GM12878 (cell line): ENCODE measurements at regions not wholly inside any gene's neighbourhood (a gene's known extent, or its start where the extent isn't known, plus 50 kb on each side); places are given as distances from the start of the nearest gene placed in this dataset.

Experiments
- ATAC-seq: fragments of 200-7000 bp; cut with Tn5 transposase; 3 replicates; pipeline ENCODE4 v1.9.1; 2020; ENCODE audit warnings: mild to moderate bottlenecking, moderate library complexity
- BruUV-seq: library from RNA; stranded (reverse); fragments of 400-500 nt; replicated peaks from 2 replicates; lab custom pipeline; 2021; lab: Mats Ljungman, UMichigan
- CTCF ChIA-PET: fragments of 300-600 bp; sonication (Branson Sonifier 250); formaldehyde crosslinking; extraction: SDS; loops from one replicate; lab custom pipeline; 2021; ENCODE audit warnings: inconsistent platforms; lab: Yijun Ruan, JAX
- POLR2A ChIA-PET: fragments of 350-600 bp; formaldehyde crosslinking; extraction: SDS; loops from one replicate; lab custom pipeline; 2021; ENCODE audit warnings: inconsistent platforms; lab: Charles Lee
- RAD21 ChIA-PET: fragments of 300-600 bp; sonication (Branson Sonifier 250); formaldehyde crosslinking; loops from one replicate; lab custom pipeline; 2023; ENCODE audit warnings: antibody characterized with exemption; ENCODE audit not compliant: unreplicated experiment; lab: Charles Lee
- SMC1A ChIA-PET: fragments of 300-600 bp; sonication (Branson Sonifier 250); formaldehyde crosslinking; loops from one replicate; lab custom pipeline; 2023; ENCODE audit not compliant: unreplicated experiment, uncharacterized antibody; lab: Charles Lee
- DNase-seq: peaks from one replicate; pipeline ENCODE4 v3.0.0-alpha.2; 2011; ENCODE audit warnings: low read depth, low spot score
- FAIRE-seq: peaks from 3 replicates; lab custom pipeline; 2011; peaks lifted over from hg19 to GRCh38; lab: Jason Lieb, UNC
- H2AFZ ChIP-seq: 2 replicates; pipeline ENCODE4 v1.6.0; 2011; ENCODE audit warnings: low read depth, low read length, control low read depth; ENCODE audit not compliant: control insufficient read depth
- H3K27ac ChIP-seq: 2 replicates; pipeline ENCODE4 v1.5.1; 2011; ENCODE audit warnings: control low read depth; ENCODE audit not compliant: control insufficient read depth, insufficient read depth
- H3K27me3 ChIP-seq, 2 experiments: replicated peaks in 1 of 2; 2 replicates each; pipeline versions ENCODE4 v1.6.0 to v1.6.1; 2011; ENCODE audit warnings: low read length in 1 of 2; ENCODE audit not compliant: control insufficient read depth in 2 of 2, insufficient read depth in 2 of 2
- H3K36me3 ChIP-seq, 2 experiments: 2 replicates each; pipeline ENCODE4 v1.5.1; 2011; ENCODE audit warnings: low read length in 1 of 2; ENCODE audit not compliant: control insufficient read depth in 2 of 2, insufficient read depth in 2 of 2
- H3K4me1 ChIP-seq: 2 replicates; pipeline ENCODE4 v1.6.1; 2011; ENCODE audit warnings: mild to moderate bottlenecking, low read length, moderate library complexity, mixed read lengths; ENCODE audit not compliant: control insufficient read depth, insufficient read depth
- H3K4me2 ChIP-seq: 2 replicates; pipeline ENCODE4 v1.6.0; 2011; ENCODE audit warnings: control low read depth; ENCODE audit not compliant: control insufficient read depth, insufficient read depth
- H3K4me3 ChIP-seq: fragments of 200-600 bp; sonication (generic); 2 replicates; pipeline ENCODE4 v1.5.1; 2016
- H3K79me2 ChIP-seq: 2 replicates; pipeline ENCODE4 v1.6.0; 2011; ENCODE audit warnings: low read length; ENCODE audit not compliant: control insufficient read depth, insufficient read depth
- H3K9ac ChIP-seq: 2 replicates; pipeline ENCODE4 v1.8.0; 2011; ENCODE audit warnings: low read length, control low read depth, mixed read lengths; ENCODE audit not compliant: control insufficient read depth, insufficient read depth
- H3K9me3 ChIP-seq: replicated peaks from 3 replicates; pipeline ENCODE4 v1.5.1; 2011; ENCODE audit warnings: mild to moderate bottlenecking, low read length; ENCODE audit not compliant: control insufficient read depth, insufficient read depth
- H4K20me1 ChIP-seq: 2 replicates; pipeline ENCODE4 v1.6.0; 2011; ENCODE audit not compliant: control insufficient read depth, insufficient read depth
- BACH1 ChIP-seq: fragments of 450-650 bp; IDR thresholded peaks from 2 replicates; pipeline ENCODE4 v1.6.1; 2017; ENCODE audit warnings: mild to moderate bottlenecking, borderline replicate concordance
- KAT2A ChIP-seq: conservative IDR thresholded peaks from 2 replicates; pipeline ENCODE4 v1.6.1; 2011; ENCODE audit warnings: low read depth, low read length; ENCODE audit not compliant: control insufficient read depth
- MEF2A ChIP-seq: IDR thresholded peaks from 2 replicates; pipeline ENCODE4 v1.6.1; 2011; ENCODE audit warnings: low read depth, mild to moderate bottlenecking, low read length, moderate library complexity; ENCODE audit not compliant: insufficient read depth
- PKNOX1 ChIP-seq: fragments of 450-650 bp; IDR thresholded peaks from 2 replicates; pipeline ENCODE4 v1.6.1; 2016; ENCODE audit warnings: mild to moderate bottlenecking
- RAD21 ChIP-seq: IDR thresholded peaks from 2 replicates; pipeline ENCODE4 v1.6.1; 2011; ENCODE audit warnings: mild to moderate bottlenecking, low read depth, low read length, moderate library complexity; ENCODE audit not compliant: insufficient read depth
- RELA ChIP-seq: fragments of 450-650 bp; IDR thresholded peaks from 2 replicates; pipeline ENCODE4 v1.8.0; 2014; ENCODE audit warnings: borderline replicate concordance; ENCODE audit not compliant: partially characterized antibody
- SREBF1 ChIP-seq: IDR thresholded peaks from 2 replicates; pipeline ENCODE4 v1.6.1; 2012; ENCODE audit warnings: mild to moderate bottlenecking, low read length
- ZBED1 ChIP-seq: IDR thresholded peaks from 2 replicates; pipeline ENCODE4 v1.6.1; 2016; ENCODE audit warnings: borderline replicate concordance
- WGBS: methylation state at CpG from one replicate; pipeline ENCODE4 v1.1.6; 2016; ENCODE audit warnings: low lambda C conversion rate; ENCODE audit not compliant: insufficient replicate concordance, insufficient coverage; ENCODE audit errors: missing lambda C conversion rate; 5-methylcytosine and 5-hydroxymethylcytosine counted together
- in situ Hi-C: fragments of 300-500 bp; cut with MboI; formaldehyde crosslinking; loops from 9 replicates; pipeline ENCODE4 v1.14.3; 2018; ENCODE audit warnings: mixed read lengths
- intact Hi-C: fragments of 100-400 bp; cut with micrococcal nuclease; formaldehyde crosslinking; loops from one replicate; pipeline ENCODE4 v1.14.2; 2022; ENCODE audit not compliant: unreplicated experiment
- TF ChIP-seq, protein P1 (sequence below): IDR thresholded peaks from 2 replicates; pipeline ENCODE4 v1.6.1; 2011; ENCODE audit warnings: low read depth, mild to moderate bottlenecking, low read length, moderate library complexity, borderline replicate concordance; ENCODE audit errors: extremely low read depth
- TF ChIP-seq, protein P2 (sequence below): fragments of 450-650 bp; IDR thresholded peaks from 2 replicates; pipeline ENCODE4 v1.6.1; 2014; ENCODE audit warnings: mild to moderate bottlenecking
- TF ChIP-seq, protein P3 (sequence below): fragments of 450-650 bp; IDR thresholded peaks from 2 replicates; pipeline ENCODE4 v1.6.1; 2017; ENCODE audit warnings: low read depth, mild to moderate bottlenecking, moderate library complexity

- ChIA-PET SMC1A (interaction anchor here (1.0 to 1.6 kb wide), 3 partner anchors 11 to 49 kb away, joined by 3 to 12 read pairs (median 5); no protein-coding TSS in a partner anchor), CTCF (no interaction called here), RAD21 (interaction anchor here (1.9 kb wide), 1 partner anchor 23 kb away, joined by 10 read pairs; no protein-coding TSS in a partner anchor), POLR2A (interaction anchor here (1.2 to 2.7 kb wide), 3 partner anchors 10 to 21 kb away, joined by 3 to 11 read pairs (median 4); no protein-coding TSS in a partner anchor)
- no peak overlapping the region for H2AFZ ChIP-seq
- FAIRE-seq = no peak
- H3K79me2 ChIP-seq = no peaks in the 10 kb centered on the region
- no peak overlapping the region for H3K4me2 ChIP-seq
- no peak overlapping the region for H3K9ac ChIP-seq
- no peaks in the 10 kb centered on the region for H3K9me3 ChIP-seq
- no peak for DNase-seq
- ATAC-seq = no peak
- H3K27me3 ChIP-seq = no peaks in the 10 kb centered on the region
- H3K36me3 ChIP-seq = no peaks in the 10 kb centered on the region
- WGBS = 69% methylated on average over 11 of the region's 11 CpGs
- TF ChIP-seq MEF2A (no peak), KAT2A (no peak), RAD21 (no peak), ZBED1 (no peak), SREBF1 (no peak)
- in situ Hi-C loops = no loop called here
- no peak overlapping the region for H3K4me3 ChIP-seq
- intact Hi-C loops = no loop called here
- BruUV-seq = no TSS peak
- H4K20me1 ChIP-seq = no peaks in the 10 kb centered on the region
- peaks cover 11% of the 10 kb centered on the region for H3K4me1 ChIP-seq
- H3K27ac ChIP-seq = no peak overlapping the region
These were observed 120.2 kb upstream of the ERRFI1 start for GRCh38 chr1:8146257-8146855.

GRCh38 chr1:8145545-8146202, 119.6 kb upstream of the ERRFI1 start:
- Histone ChIP-seq H2AFZ (no peak overlapping the region), H3K4me3 (no peak overlapping the region), H3K27me3 (no peaks in the 10 kb centered on the region), H4K20me1 (no peaks in the 10 kb centered on the region), H3K36me3 (no peaks in the 10 kb centered on the region), H3K4me2 (no peak overlapping the region; the same call in 1 of the 2 replicates), H3K9me3 (no peaks in the 10 kb centered on the region; the same call in 2 of the 3 replicates), H3K4me1 (peaks cover 11% of the 10 kb centered on the region), H3K27ac (peak overlapping the region; percentile 31; the same call in 1 of the 2 replicates), H3K9ac (no peak overlapping the region), H3K79me2 (no peaks in the 10 kb centered on the region)
- in situ Hi-C loops = no loop called here
- no TSS peak for BruUV-seq
- intact Hi-C loops = no loop called here
- WGBS = 50% methylated on average over 7 of the region's 8 CpGs
- ChIA-PET CTCF (no interaction called here), POLR2A (interaction anchor here (1.2 to 2.7 kb wide), 2 partner anchors 20 to 22 kb away, joined by 4 to 11 read pairs; no protein-coding TSS in a partner anchor), RAD21 (interaction anchor here (1.9 kb wide), 1 partner anchor 23 kb away, joined by 10 read pairs; no protein-coding TSS in a partner anchor), SMC1A (interaction anchor here (1.0 to 1.6 kb wide), 3 partner anchors 10 to 48 kb away, joined by 3 to 12 read pairs (median 5); no protein-coding TSS in a partner anchor)
- ATAC-seq (peak; percentile 51), FAIRE-seq (no peak), DNase-seq (no peak)
- TF ChIP-seq PKNOX1 = no peak
- TF ChIP-seq, protein P1, sequence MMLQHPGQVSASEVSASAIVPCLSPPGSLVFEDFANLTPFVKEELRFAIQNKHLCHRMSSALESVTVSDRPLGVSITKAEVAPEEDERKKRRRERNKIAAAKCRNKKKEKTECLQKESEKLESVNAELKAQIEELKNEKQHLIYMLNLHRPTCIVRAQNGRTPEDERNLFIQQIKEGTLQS = no peak
- no peak for TF ChIP-seq BACH1
- TF ChIP-seq, protein P2, sequence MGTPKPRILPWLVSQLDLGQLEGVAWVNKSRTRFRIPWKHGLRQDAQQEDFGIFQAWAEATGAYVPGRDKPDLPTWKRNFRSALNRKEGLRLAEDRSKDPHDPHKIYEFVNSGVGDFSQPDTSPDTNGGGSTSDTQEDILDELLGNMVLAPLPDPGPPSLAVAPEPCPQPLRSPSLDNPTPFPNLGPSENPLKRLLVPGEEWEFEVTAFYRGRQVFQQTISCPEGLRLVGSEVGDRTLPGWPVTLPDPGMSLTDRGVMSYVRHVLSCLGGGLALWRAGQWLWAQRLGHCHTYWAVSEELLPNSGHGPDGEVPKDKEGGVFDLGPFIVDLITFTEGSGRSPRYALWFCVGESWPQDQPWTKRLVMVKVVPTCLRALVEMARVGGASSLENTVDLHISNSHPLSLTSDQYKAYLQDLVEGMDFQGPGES = no peak
- TF ChIP-seq, protein P3, sequence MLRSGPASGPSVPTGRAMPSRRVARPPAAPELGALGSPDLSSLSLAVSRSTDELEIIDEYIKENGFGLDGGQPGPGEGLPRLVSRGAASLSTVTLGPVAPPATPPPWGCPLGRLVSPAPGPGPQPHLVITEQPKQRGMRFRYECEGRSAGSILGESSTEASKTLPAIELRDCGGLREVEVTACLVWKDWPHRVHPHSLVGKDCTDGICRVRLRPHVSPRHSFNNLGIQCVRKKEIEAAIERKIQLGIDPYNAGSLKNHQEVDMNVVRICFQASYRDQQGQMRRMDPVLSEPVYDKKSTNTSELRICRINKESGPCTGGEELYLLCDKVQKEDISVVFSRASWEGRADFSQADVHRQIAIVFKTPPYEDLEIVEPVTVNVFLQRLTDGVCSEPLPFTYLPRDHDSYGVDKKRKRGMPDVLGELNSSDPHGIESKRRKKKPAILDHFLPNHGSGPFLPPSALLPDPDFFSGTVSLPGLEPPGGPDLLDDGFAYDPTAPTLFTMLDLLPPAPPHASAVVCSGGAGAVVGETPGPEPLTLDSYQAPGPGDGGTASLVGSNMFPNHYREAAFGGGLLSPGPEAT = 0 out of 2 replicates have a peak, but pooled peaks have one; percentile 16
- no peak for TF ChIP-seq RELA
